Gastrocnemius medialis (tissue), 4 donors: ENCODE measurements at regions not wholly inside any gene's neighbourhood (a gene's known extent, or its start where the extent isn't known, plus 50 kb on each side); places are given as distances from the start of the nearest gene placed in this dataset.
"Not testable (repeated sequence)": the region's sequence is repeated elsewhere in the genome, so short reads cannot be mapped to it uniquely, and the experiment has no call there.

Experiments used
- ATAC-seq, 2 donors: fragments of 150-250 bp; one replicate each; pipeline ENCODE4 v1.9.1; 2016
- DNase-seq, 2 donors: peaks; one replicate each; pipeline ENCODE4 v3.0.0-alpha.2; 2019
- H3K27ac ChIP-seq, 4 donors: fragments of 200-600 bp; sonication (generic); 1 replicate in 1 of 4; 2 replicates in 3 of 4; pipeline ENCODE4 v1.5.1; 2016 to 2018; ENCODE audit warnings: mild to moderate bottlenecking in 2 of 4, moderate library complexity in 1 of 4
- H3K27me3 ChIP-seq, 3 donors: fragments of 200-600 bp; sonication (generic) in 2 of 3; 1 replicate in 1 of 3; 2 replicates in 2 of 3; pipeline versions ENCODE4 v1.5.1 to v1.6.0; 2016 to 2019; ENCODE audit warnings: mild to moderate bottlenecking in 1 of 3, moderate library complexity in 1 of 3
- H3K36me3 ChIP-seq, 2 donors: fragments of 200-600 bp; sonication (generic) in 1 of 2; one replicate each; pipeline ENCODE4 v1.5.1; 2017 to 2018
- H3K4me1 ChIP-seq, 2 donors: fragments of 200-600 bp; sonication (generic) in 1 of 2; one replicate each; pipeline ENCODE4 v1.5.1; 2016 to 2017; ENCODE audit warnings: mild to moderate bottlenecking in 2 of 2
- H3K4me3 ChIP-seq, 4 donors: fragments of 200-600 bp; sonication (generic) in 3 of 4; 1 replicate in 1 of 4; 2 replicates in 3 of 4; pipeline ENCODE4 v1.5.1; 2016 to 2019; ENCODE audit warnings: mild to moderate bottlenecking in 2 of 4
- H3K9me3 ChIP-seq, 3 donors: fragments of 200-600 bp; sonication (generic) in 2 of 3; 1 replicate in 1 of 3; 2 replicates in 2 of 3; pipeline ENCODE4 v1.5.1; 2016 to 2019
- POLR2A ChIP-seq, 2 donors: fragments of 450-650 bp; IDR thresholded peaks; one replicate each; pipeline ENCODE4 v1.6.1; 2017; ENCODE audit warnings: antibody characterized with exemption in 2 of 2, mild to moderate bottlenecking in 2 of 2, moderate library complexity in 2 of 2
- in situ Hi-C, 4 donors: fragments of 200-750 bp; cut with MboI; loops; one replicate each; pipeline versions ENCODE4 v1.15.0 to v1.8.0; 2017; ENCODE audit warnings: low sequenced_read_pairs in 4 of 4
- intact Hi-C: fragments of 100-400 bp; cut with DNase I; formaldehyde crosslinking; loops from one replicate; pipeline ENCODE4 v1.15.1; 2023; ENCODE audit warnings: low total_unique reads
- TF ChIP-seq, protein P1 (sequence below), 5 experiments: fragments of 450-650 bp in 3 of 5; fragments of 200-600 bp in 2 of 5; sonication (generic) in 2 of 5; IDR thresholded peaks in 4 of 5; conservative IDR thresholded peaks in 1 of 5; 1 replicate in 4 of 5; 2 replicates in 1 of 5; pipeline ENCODE4 v1.5.1; 2016 to 2019; ENCODE audit warnings: antibody characterized with exemption in 5 of 5, mild to moderate bottlenecking in 3 of 5, moderate library complexity in 3 of 5

DNA sequence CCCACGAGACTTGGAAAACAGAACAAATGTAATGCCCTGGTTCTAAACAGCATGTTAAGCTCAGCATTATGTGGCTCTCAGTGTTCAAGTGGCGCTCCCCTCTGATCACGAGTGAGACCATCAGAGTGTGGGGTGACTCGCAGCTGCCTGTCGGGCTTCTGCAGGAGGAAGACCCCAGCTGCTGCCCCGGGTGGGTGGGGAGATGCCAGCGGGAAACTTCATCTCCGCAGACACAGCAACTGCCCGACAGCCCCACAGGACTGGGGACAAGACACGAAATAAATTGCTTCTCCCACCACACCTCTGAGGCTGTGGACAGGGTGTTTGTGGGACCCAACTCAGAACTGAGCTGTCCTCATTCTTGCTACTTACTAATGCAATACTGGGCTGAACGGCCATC is 126.3 kb upstream of the KIF5B start:
- no peak overlapping the region for H3K4me3 ChIP-seq
- H3K4me1 ChIP-seq, result no peaks in the 10 kb centered on the region
- no peaks in the 10 kb centered on the region for H3K27me3 ChIP-seq
- TF ChIP-seq POLR2A (IDR thresholded peaks at IDR 0.05), result no peak
- DNase-seq (no peak), ATAC-seq (no peak)
- no peaks in the 10 kb centered on the region for H3K36me3 ChIP-seq
- H3K9me3 ChIP-seq, result no peaks in the 10 kb centered on the region
- no peak overlapping the region for H3K27ac ChIP-seq
- in situ Hi-C loops, result loop anchor here in 1 of 4 donors (10.0 kb wide), 1 partner anchor 182 kb away; no protein-coding TSS in a partner anchor
- intact Hi-C loops, result no loop called here

DNA sequence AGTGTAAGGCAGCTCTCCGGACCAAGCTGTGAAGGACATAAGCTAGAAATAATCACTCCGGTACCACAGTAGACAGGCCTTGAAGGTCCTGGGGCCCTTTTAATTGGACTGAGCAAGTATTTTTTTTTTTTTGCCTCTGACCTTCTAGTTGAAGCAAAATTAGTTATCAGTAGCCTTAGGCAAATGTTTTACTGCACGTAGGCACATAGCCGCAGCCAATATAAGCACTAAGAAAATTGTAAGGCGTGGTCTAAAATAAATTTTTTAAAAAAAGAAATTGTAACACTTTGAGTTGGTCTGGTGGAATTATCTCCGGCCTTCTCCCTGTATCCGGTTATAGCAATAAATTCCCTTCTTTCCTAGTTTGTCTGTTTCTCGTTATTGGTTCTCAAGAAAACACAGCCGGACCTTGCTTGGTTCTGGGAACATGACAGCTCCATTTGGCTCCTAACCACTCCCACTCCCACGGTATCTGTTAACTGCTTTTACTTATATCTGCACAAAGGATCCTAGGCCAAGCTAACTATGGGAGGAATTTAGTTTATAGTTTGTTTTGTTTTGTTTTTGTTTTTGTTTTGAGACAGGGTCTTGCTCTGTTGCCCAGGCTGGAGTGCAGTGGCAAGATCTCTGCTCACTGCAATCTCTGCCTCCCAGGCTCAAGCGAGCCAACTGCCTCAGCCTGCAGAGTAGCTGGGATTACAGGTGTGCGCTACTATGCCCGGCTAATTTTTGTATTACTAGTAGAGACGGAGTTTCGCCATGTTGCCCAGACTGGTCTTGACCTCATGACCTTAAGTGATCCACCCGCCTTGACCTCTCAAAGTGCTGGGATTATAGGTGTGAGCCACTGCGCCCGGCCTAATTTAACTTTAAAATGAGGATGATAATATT is 124.4 kb upstream of the KIF5B start:
- no peaks in the 10 kb centered on the region for H3K9me3 ChIP-seq
- TF ChIP-seq, protein P1, sequence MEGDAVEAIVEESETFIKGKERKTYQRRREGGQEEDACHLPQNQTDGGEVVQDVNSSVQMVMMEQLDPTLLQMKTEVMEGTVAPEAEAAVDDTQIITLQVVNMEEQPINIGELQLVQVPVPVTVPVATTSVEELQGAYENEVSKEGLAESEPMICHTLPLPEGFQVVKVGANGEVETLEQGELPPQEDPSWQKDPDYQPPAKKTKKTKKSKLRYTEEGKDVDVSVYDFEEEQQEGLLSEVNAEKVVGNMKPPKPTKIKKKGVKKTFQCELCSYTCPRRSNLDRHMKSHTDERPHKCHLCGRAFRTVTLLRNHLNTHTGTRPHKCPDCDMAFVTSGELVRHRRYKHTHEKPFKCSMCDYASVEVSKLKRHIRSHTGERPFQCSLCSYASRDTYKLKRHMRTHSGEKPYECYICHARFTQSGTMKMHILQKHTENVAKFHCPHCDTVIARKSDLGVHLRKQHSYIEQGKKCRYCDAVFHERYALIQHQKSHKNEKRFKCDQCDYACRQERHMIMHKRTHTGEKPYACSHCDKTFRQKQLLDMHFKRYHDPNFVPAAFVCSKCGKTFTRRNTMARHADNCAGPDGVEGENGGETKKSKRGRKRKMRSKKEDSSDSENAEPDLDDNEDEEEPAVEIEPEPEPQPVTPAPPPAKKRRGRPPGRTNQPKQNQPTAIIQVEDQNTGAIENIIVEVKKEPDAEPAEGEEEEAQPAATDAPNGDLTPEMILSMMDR (IDR thresholded peaks at IDR 0.05 in 4 of 5, conservative IDR thresholded peaks at IDR 0.05 in 1 of 5), result no peak
- TF ChIP-seq POLR2A (IDR thresholded peaks at IDR 0.05), result no peak
- intact Hi-C loops, result no loop called here
- DNase-seq (no peak), ATAC-seq (no peak)
- no peaks in the 10 kb centered on the region for H3K27me3 ChIP-seq
- no peaks in the 10 kb centered on the region for H3K4me1 ChIP-seq
- no peaks in the 10 kb centered on the region for H3K36me3 ChIP-seq
- no peak overlapping the region for H3K27ac ChIP-seq
- H3K4me3 ChIP-seq, result no peak overlapping the region
- in situ Hi-C loops, result loop anchor here in 1 of 4 donors (10.0 kb wide), 1 partner anchor 184 kb away; no protein-coding TSS in a partner anchor

DNA sequence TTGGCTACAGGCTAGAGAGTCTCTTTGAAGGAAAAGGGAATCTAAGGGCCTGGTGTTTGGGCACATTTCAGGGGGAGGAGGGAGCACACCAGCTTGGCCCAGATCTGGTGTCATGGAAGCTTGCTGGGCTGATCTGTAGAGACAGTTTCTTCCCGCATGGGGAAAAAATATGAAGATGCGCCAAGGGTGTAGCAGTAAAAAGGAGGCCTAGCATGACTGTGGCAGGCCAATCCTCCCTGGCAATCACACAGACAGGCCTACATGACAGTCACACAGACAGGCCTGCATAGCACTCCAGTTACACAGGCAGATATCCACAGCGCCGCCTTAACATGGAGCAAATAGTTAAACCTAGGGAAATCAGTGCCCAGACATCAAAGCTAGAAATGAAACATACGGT is 123.6 kb upstream of the KIF5B start:
- TF ChIP-seq, protein P1 (IDR thresholded peaks at IDR 0.05 in 4 of 5, conservative IDR thresholded peaks at IDR 0.05 in 1 of 5), result no peak
- TF ChIP-seq POLR2A (IDR thresholded peaks at IDR 0.05), result no peak
- H3K27ac ChIP-seq, result no peak overlapping the region

DNA sequence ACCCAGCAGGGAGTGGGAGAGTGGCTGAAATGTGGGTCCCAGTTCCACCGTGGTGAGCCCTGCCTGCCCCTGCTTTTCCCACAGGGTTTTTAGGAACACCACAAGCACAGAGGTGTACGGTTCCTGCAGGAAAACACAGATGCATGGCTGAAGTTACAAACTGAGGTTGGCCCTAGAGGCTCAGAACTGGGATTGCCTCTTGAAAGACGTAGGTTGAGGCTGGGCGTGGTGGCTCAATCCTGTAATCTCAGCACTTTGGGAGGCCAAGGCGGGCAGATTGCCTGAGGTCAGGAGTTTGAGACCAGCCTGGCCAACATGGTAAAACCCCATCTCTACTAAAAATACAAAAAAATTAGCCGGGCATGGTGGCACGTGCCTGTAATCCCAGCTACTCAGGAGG is 121.4 kb upstream of the KIF5B start:
- ATAC-seq, H3K4me3 ChIP-seq, H3K27ac ChIP-seq, H3K9me3 ChIP-seq, H3K4me1 ChIP-seq, H3K27me3 ChIP-seq, DNase-seq, H3K36me3 ChIP-seq, in situ Hi-C loops, intact Hi-C loops: not testable (repeated sequence)

More for the DNA sequence above, 123.6 kb upstream of the KIF5B start:
- Histone ChIP-seq H3K27me3 (no peaks in the 10 kb centered on the region), H3K36me3 (no peaks in the 10 kb centered on the region), H3K4me1 (no peaks in the 10 kb centered on the region), H3K4me3 (no peak overlapping the region), H3K9me3 (no peaks in the 10 kb centered on the region)
- intact Hi-C loops (no loop called here), in situ Hi-C loops (loop anchor here in 1 of 4 donors (10.0 kb wide), 1 partner anchor 185 kb away; no protein-coding TSS in a partner anchor)
- no peak for ATAC-seq
- DNase-seq, result no peak

DNA sequence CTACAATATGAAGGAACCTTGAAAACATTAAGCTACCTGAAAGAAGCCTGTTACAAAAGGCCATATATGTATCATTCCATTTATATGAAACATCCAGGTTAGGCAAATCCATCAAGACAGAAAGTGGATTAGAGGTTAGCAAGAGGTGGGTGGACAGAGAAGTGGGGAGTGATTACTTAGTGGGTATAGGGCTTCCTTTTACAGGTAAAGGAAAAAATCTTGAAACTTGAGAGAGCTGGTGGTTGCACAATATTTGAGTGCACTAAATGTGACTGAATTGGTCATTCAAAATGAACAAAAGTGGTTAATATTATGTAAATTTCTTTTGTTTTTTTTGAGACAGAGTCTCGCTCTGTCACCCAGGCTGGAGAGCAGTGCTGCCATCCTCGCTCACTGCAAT is 119.4 kb upstream of the KIF5B start:
- no peak for ATAC-seq
- DNase-seq, result no peak
- Histone ChIP-seq H3K27me3 (no peaks in the 10 kb centered on the region), H3K27ac (no peak overlapping the region), H3K4me1 (no peaks in the 10 kb centered on the region), H3K36me3 (no peaks in the 10 kb centered on the region), H3K9me3 (no peaks in the 10 kb centered on the region), H3K4me3 (no peak overlapping the region)
- intact Hi-C loops (no loop called here), in situ Hi-C loops (no loop called here)
- no peak for TF ChIP-seq POLR2A (IDR thresholded peaks at IDR 0.05)
- TF ChIP-seq, protein P1 (IDR thresholded peaks at IDR 0.05 in 4 of 5, conservative IDR thresholded peaks at IDR 0.05 in 1 of 5), result no peak
